HuH-7.5 (cell line): ENCODE measurements at regions not wholly inside any gene's neighbourhood (a gene's known extent, or its start where the extent isn't known, plus 50 kb on each side); places are given as distances from the start of the nearest gene placed in this dataset.

Experiments used
- DNase-seq: peaks from one replicate; pipeline ENCODE4 v3.0.0; 2011; ENCODE audit warnings: low spot score

DNA sequence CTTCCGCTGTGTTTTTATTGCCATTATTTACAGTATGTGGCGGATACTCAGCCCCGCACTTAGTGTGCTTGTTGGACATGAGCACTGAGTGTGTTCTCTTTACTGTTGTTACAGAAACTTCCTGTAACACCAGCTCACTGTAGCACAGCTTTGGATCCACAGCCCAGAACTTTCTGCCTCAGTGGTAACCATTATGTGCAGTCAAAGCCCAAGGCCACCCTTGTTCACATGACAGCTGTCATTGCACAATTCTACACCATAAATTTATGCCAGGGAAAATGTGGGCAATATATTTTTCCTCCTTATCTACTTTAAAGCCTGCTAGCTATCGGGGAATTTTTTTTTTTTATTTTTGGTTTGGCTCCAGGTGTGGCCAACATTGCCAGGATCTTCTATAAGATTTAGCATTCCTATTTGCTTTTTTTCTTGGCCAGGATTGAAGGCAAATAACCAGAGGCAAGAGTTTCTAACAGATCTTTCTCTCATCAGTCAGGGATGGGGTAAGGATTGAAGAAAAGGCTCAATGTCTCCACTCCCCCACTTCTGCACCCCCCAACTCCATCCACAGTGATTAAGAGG is 176.0 kb upstream of the PELI2 start:
- DNase-seq: no peak

- DNase-seq: no peak
Measured at GRCh38 chr14:55942826-55943225, 175.4 kb upstream of the PELI2 start.

- no peak for DNase-seq
Measured at GRCh38 chr14:55944757-55945156, 173.5 kb upstream of the PELI2 start.

DNA sequence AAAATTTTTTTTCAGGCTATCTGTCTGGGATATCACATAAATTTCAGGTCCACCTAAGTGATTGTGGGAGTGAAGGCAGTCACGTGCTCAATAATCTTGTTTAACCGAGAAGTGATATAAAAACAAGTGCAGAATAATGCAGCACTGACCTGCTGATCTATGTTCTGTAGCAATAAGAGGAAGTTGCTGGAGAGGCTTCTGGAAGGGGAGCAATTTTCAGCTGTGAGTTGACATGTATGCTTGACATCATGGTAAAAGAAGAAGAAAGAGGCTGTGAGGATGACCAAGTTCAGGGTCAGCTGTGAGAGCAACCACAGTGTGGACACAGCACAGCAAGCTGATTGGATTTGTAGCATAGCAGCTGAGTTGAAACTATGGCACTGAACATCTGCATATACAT is 172.0 kb upstream of the PELI2 start:
- DNase-seq: no peak

DNA sequence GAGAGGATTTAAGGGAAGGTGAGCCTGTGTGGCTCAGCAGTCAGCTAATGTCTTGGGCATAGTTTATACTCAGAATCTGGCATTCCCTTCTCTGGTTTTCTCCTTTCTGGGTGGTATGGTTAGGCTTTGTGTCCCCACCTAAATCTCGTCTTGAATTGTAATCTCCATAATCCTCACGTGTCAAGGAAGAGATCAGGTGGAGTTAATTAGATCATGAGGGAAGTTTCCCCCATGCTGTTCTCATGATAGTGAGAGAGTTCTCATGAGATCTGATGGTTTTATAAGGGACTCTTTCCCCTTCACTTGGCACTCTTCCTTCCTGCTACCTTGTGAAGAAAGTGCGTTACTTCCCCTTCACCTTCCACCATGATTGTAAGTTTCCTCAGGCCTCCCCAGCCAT is 169.8 kb upstream of the PELI2 start:
- DNase-seq: no peak

GRCh38 chr14:55949708-55950107 is 168.5 kb upstream of the PELI2 start:
- no peak for DNase-seq

DNA sequence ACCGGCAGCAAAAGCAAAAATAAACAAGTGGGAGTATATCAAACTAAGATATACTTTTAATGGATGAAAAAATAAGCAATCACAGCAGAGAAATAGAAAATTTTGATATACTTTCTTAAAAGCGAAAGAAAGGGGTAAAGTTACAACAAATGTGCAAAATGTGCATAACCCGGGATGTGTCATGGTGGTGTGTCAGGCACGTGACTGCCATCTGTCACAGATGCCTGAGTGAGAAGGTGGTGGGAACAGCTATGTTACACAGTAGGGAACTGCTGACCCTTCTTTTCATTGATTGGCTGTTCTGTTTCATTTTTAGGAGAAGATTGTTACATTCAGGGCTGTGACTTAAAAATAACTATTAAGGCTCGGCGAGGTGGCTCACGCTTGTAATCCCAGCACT is 168.1 kb upstream of the PELI2 start:
- no peak for DNase-seq

DNA sequence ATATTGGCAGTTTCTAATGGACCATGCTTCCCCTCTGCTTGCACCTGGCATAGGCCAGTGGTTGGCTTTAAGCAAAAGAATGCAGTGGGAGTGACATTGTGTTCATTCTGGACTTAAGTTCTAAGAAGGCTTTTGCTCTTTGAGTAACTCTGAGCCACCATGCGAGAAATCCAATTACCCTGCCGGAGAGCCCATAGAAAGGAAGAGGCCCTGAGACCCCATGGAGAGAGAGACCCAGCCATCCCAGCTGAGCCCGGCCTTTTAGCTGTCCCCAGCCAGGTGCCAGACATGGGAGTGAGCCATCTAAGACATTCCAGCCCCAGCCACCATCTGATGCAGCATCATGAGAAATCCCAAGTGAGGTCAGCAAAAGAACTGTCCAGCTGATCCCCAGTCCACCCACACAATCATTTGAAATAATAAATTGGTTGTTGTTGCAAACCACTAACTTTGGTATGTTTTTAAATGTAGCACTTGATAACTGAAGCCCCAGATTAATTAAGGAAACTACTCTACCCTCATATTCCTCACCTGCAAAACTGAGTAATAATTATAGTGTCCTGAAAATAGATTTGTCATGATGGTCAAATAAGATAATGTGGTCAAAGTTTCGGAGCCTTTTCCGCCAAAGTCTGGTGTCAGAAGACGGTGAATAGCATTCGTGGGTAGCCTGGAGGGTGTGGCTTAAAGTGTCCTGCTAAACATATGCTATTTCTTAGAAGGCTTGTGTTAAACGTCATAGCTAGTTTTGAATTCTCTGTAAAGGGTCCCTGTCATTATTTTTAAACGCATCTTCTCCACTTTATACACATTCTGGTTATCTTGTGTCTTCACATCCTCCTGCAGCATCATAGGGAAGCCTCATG is 166.6 kb upstream of the PELI2 start:
- DNase-seq: no peak

- DNase-seq: no peak
Measured at GRCh38 chr14:55954108-55954507, 164.1 kb upstream of the PELI2 start.

- no peak for DNase-seq
Measured at GRCh38 chr14:55955175-55955574, 163.0 kb upstream of the PELI2 start.

GRCh38 chr14:55957950-55958349 is 160.3 kb upstream of the PELI2 start:
- DNase-seq: no peak

DNA sequence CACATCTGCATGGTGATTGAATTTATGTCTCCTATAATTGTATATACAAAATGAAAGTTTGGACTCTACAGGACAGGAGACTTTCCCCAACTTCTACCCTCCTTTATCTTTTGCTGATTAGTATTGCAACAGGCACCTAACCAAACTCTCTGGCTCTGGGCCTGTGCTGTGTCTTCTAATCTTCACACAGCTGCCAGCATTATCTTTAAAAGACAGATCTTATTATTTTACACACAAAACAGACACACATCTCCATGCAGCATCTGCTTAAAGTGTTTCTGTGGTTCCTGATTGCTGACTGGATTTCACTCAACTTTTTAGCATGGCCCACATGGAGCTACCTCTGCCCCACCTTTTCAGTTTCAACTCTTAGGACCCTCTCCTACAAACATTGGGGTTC is 154.9 kb upstream of the PELI2 start:
- DNase-seq: no peak

- DNase-seq: no peak
Measured at GRCh38 chr14:55964091-55964490, 154.1 kb upstream of the PELI2 start.

- DNase-seq: no peak
Measured at GRCh38 chr14:55964821-55965220, 153.4 kb upstream of the PELI2 start.

DNA sequence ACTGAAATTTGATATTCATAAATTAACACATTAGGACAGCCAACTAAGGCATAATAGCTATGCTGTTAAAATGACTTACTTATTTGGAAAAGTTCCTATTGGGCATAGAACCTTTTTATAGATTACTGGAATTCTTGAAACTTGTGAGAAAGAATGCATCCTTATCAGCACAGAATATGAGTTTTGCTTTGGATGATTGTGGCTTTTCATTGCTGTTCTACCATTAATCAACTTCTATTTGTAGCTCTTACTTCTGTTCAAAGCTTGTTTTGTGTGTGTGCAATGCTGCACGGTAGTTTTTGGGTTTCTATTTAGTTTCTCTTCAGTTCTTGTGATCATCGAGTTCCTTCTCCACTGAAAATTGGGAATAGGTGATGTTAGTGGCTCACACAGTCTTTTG is 152.4 kb upstream of the PELI2 start:
- no peak for DNase-seq

GRCh38 chr14:55968741-55969140 is 149.5 kb upstream of the PELI2 start:
- no peak for DNase-seq

- no peak for DNase-seq
Measured at GRCh38 chr14:55973285-55973800, 144.9 kb upstream of the PELI2 start.

DNA sequence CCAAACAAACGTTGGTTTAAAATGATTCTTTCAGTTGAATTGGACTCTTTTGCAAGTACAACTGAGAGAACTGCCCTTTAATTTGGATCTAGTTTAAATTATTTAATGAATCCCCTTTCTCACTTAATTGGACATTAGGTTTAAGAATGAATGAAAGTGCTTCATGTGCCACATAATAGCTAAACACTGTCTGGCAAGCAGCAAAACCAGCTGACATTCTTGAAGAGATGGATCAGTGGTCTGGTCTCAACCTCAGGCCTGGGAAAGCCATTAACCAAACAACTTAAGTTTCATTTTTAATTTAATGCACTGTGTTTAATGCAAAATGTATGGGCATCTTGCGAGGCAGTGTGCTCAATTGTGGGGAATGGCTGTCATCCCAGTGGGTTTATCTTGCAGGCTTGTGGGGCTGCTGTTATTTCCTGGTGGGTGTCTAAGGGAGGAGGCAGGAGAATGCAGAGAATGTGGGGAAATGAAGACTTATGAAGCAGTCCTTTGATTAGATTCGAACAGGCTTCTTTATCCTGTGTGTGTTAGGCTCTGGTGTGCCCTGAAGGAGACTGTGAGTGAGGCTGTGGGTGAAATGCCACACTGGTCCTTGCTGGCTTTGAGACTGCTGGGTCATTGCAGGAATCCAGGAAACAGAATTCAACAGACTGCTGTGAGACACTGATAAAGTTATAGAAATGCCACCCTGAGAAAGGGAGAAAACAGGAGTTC is 144.1 kb upstream of the PELI2 start:
- no peak for DNase-seq

DNA sequence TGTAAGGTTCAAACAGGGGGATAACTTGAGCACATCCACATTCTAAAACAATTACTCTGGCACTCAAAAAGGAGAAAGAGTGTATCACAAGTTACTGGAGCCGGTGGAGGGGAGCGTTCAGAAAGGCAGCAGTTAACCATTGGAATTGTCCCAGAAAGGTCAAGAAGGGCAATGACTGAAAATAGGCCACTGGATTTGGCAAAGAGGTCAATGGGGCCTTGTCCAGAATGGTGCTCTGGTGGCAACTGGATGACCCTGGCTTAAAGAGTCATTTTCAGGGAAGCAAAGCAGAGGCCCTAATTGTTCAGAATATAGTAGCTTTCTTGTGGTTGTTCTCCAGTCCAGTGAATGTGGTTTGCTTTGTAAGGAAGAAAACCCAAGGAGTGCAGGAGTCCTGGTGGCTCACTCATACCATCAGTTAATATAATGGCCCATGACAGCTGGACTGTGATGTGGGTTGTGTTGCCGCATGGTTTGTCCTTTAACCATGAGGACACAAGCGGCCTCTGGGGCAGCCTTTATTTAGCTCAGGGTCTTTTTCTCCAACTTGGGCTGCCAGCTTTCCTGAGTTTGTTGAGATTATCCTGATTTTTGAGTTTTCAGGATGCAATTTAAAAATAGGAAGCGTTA is 142.8 kb upstream of the PELI2 start:
- DNase-seq: no peak

- no peak for DNase-seq
Measured at GRCh38 chr14:55976219-55976618, 142.0 kb upstream of the PELI2 start.

GRCh38 chr14:55976655-55977054 is 141.6 kb upstream of the PELI2 start:
- DNase-seq: no peak

- no peak for DNase-seq
Measured at GRCh38 chr14:55977392-55978150, 140.6 kb upstream of the PELI2 start.
